ENCODE measurements at regions not wholly inside any gene's neighbourhood (a gene's known extent, or its start where the extent isn't known, plus 50 kb on each side); places are given as distances from the start of the nearest gene placed in this dataset.
A peak's percentile ranks its signal among the peaks of the same experiment; 100 is the strongest.
"Not testable (repeated sequence)": the region's sequence is repeated elsewhere in the genome, so short reads cannot be mapped to it uniquely, and the experiment has no call there.

DNA sequence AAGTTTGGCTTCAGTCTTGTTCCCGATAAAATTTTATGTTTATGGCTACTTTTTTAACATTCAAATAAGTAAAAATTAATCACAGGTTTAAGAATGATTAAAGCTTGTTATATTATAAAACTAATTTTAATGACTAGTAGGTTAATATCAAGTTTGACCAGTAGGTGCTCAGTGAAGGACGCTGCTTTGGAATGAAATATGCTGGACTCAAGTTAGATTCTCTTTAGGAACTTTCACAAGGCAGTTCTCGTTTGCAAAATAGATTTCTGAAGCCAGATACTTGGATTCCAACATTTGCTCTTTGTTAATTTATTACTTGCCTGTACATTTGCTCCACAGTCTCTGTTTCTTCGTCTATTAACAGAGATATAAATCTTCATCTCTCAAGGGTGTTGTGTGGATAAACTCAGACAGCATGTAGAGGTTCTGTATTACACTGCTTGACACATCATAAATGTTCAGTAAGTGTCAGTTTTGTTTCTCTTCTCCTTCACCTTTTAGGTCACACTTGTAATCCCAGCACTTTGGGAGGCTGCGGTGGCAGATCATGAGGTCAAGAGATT, 432.8 kb upstream of the CHRM3 start:
- no peaks in the 10 kb centered on the region for H3K36me3 ChIP-seq (ENCODE audit: control insufficient read depth, insufficient read depth, low read length)
- no peak overlapping the region for H3K27ac ChIP-seq (ENCODE audit: low read length)
- WGBS (ENCODE audit: insufficient coverage, low lambda C conversion rate): 87% methylated on average over 2 of the region's 5 CpGs
- DNase-seq: no peak
- H3K4me3 ChIP-seq (ENCODE audit: low read length): no peak overlapping the region
- H3K27me3 ChIP-seq (ENCODE audit: control insufficient read depth, insufficient read depth, low read length): no peaks in the 10 kb centered on the region
- H3K4me1 ChIP-seq (ENCODE audit: control insufficient read depth, insufficient read depth, low read length): no peaks in the 10 kb centered on the region
- H3K9me3 ChIP-seq (ENCODE audit: control insufficient read depth, low read depth, low read length): no peaks in the 10 kb centered on the region

- H3K36me3 ChIP-seq (ENCODE audit: control insufficient read depth, insufficient read depth, low read length): no peaks in the 10 kb centered on the region
- DNase-seq: peak in 1 of 2 donors; percentile 31
- H3K27ac ChIP-seq (ENCODE audit: low read length): no peak overlapping the region
- H3K9me3 ChIP-seq (ENCODE audit: control insufficient read depth, low read depth, low read length): no peaks in the 10 kb centered on the region
- no peaks in the 10 kb centered on the region for H3K4me1 ChIP-seq (ENCODE audit: control insufficient read depth, insufficient read depth, low read length)
- no peak overlapping the region for H3K4me3 ChIP-seq (ENCODE audit: low read length)
- 40% methylated on average over 3 of the region's 6 CpGs for WGBS (ENCODE audit: insufficient coverage, low lambda C conversion rate)
- H3K27me3 ChIP-seq (ENCODE audit: control insufficient read depth, insufficient read depth, low read length): no peaks in the 10 kb centered on the region
These were observed 434.6 kb upstream of the CHRM3 start for GRCh38 chr1:238951809-238952208.

DNA sequence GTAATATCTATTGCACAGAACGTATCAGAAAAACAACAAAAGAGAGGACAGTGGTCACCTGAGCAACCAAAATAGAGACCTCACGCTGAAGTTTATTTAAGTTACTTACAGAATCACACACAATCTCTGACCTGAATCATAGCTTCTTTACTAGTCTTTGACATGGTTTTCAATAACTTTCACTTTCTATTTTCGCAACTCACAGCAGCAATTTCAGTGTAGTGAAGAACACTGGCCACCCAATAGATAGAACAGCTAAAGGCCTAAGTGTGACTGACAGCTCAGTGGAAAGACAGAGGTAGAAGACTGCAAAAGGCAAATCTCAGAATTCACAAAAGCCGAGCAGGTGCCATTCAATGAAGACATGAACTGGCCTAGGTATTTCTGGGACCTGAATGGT, 435.6 kb upstream of the CHRM3 start:
- Histone ChIP-seq H3K36me3 (ENCODE audit: control insufficient read depth, insufficient read depth, low read length) (no peaks in the 10 kb centered on the region), H3K27me3 (ENCODE audit: control insufficient read depth, insufficient read depth, low read length) (no peaks in the 10 kb centered on the region), H3K4me3 (ENCODE audit: low read length) (no peak overlapping the region), H3K9me3 (ENCODE audit: control insufficient read depth, low read depth, low read length) (no peaks in the 10 kb centered on the region), H3K4me1 (ENCODE audit: control insufficient read depth, insufficient read depth, low read length) (no peaks in the 10 kb centered on the region), H3K27ac (ENCODE audit: low read length) (no peak overlapping the region)
- no CpG with 5 or more reads among the region's 4 CpGs for WGBS (ENCODE audit: insufficient coverage, low lambda C conversion rate)
- DNase-seq: peak in 1 of 2 donors; percentile 6

DNA sequence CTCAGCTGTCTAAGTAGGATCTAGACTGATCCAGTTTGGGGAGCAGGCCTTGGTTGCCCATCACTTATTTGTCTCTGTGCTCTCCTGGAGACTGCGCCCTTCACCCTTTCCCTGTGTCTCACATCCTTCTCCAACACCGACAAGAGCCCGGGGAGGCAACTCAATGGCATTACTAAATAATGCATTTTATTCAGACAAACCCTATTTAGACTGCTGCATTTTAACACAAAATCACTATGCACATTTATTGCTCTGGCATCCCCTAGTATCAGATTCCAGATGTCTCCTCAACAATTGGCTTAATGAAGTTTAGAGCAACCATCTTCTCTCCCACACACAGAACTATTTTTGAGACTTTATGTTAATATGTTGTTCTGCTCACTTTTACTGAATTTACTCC, 436.4 kb upstream of the CHRM3 start:
- H3K4me1 ChIP-seq (ENCODE audit: control insufficient read depth, insufficient read depth, low read length): no peaks in the 10 kb centered on the region
- H3K27ac ChIP-seq (ENCODE audit: low read length): no peak overlapping the region
- no peaks in the 10 kb centered on the region for H3K27me3 ChIP-seq (ENCODE audit: control insufficient read depth, insufficient read depth, low read length)
- H3K36me3 ChIP-seq (ENCODE audit: control insufficient read depth, insufficient read depth, low read length): no peaks in the 10 kb centered on the region
- WGBS (ENCODE audit: insufficient coverage, low lambda C conversion rate): 100% methylated on average over 1 of the region's 3 CpGs
- H3K9me3 ChIP-seq (ENCODE audit: control insufficient read depth, low read depth, low read length): no peaks in the 10 kb centered on the region
- DNase-seq: no peak
- H3K4me3 ChIP-seq (ENCODE audit: low read length): no peak overlapping the region

DNA sequence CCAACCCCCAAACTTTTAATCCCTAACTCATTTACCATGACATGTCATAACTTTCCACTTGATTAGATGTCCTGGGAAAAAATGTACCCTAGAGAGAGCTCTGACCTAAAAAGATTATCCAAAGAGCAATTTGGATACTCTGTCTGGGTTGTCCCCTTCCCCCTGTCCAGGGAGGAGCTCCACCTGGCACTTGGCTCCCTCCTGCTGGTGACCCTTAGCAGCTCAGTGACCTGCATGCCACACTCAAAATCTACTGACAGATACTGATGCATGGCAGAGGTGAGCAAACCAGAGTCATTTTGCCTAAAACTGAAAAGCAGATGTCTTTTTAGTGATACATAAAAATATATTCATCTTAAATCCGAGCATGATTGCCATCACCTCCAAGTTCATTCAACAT, 442.3 kb upstream of the CHRM3 start:
- Histone ChIP-seq H3K9me3 (ENCODE audit: control insufficient read depth, low read depth, low read length) (no peaks in the 10 kb centered on the region), H3K4me1 (ENCODE audit: control insufficient read depth, insufficient read depth, low read length) (no peaks in the 10 kb centered on the region), H3K27ac (ENCODE audit: low read length) (no peak overlapping the region), H3K4me3 (ENCODE audit: low read length) (no peak overlapping the region), H3K36me3 (ENCODE audit: control insufficient read depth, insufficient read depth, low read length) (no peaks in the 10 kb centered on the region), H3K27me3 (ENCODE audit: control insufficient read depth, insufficient read depth, low read length) (no peaks in the 10 kb centered on the region)
- DNase-seq: no peak
- WGBS (ENCODE audit: insufficient coverage, low lambda C conversion rate): no CpG with 5 or more reads among the region's 1 CpG

DNA sequence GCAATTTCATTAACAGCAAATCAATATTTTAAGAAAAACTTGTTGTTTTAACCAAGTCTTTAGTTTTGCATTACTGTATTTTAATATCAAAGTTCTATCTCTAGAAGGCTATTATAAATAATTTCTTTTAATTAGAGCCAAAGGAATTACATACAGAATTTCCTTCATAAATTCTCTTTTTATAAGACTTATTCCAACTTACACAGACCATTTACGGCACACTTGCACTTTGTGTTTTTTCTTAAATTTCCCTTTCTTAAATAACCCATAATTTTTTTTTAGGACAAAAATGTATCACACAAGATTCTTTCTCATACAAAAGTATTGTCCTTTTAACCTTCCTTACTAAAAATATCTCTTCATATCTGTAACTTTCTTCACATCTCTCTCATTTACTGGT, 458.5 kb upstream of the CHRM3 start:
- Histone ChIP-seq H3K27me3 (ENCODE audit: control insufficient read depth, insufficient read depth, low read length) (no peaks in the 10 kb centered on the region), H3K4me1 (ENCODE audit: control insufficient read depth, insufficient read depth, low read length) (no peaks in the 10 kb centered on the region), H3K9me3 (ENCODE audit: control insufficient read depth, low read depth, low read length) (no peaks in the 10 kb centered on the region), H3K4me3 (ENCODE audit: low read length) (no peak overlapping the region), H3K27ac (ENCODE audit: low read length) (no peak overlapping the region), H3K36me3 (ENCODE audit: control insufficient read depth, insufficient read depth, low read length) (no peaks in the 10 kb centered on the region)
- no peak for DNase-seq
- WGBS (ENCODE audit: insufficient coverage, low lambda C conversion rate): 100% methylated on average over 1 of the region's 1 CpG

GRCh38 chr1:238916828-238917227, 469.5 kb upstream of the CHRM3 start:
- 40% methylated on average over 1 of the region's 4 CpGs for WGBS (ENCODE audit: insufficient coverage, low lambda C conversion rate)
- Histone ChIP-seq H3K27ac (ENCODE audit: low read length) (no peak overlapping the region), H3K36me3 (ENCODE audit: control insufficient read depth, insufficient read depth, low read length) (no peaks in the 10 kb centered on the region)

GRCh38 chr1:238914346-238914745, 472.0 kb upstream of the CHRM3 start:
- no peaks in the 10 kb centered on the region for H3K36me3 ChIP-seq (ENCODE audit: control insufficient read depth, insufficient read depth, low read length)
- H3K27me3 ChIP-seq (ENCODE audit: control insufficient read depth, insufficient read depth, low read length): no peaks in the 10 kb centered on the region
- no peak for DNase-seq
- no peak overlapping the region for H3K27ac ChIP-seq (ENCODE audit: low read length)
- H3K4me3 ChIP-seq (ENCODE audit: low read length): no peak overlapping the region
- no peaks in the 10 kb centered on the region for H3K9me3 ChIP-seq (ENCODE audit: control insufficient read depth, low read depth, low read length)
- no peaks in the 10 kb centered on the region for H3K4me1 ChIP-seq (ENCODE audit: control insufficient read depth, insufficient read depth, low read length)
- 97% methylated on average over 1 of the region's 1 CpG for WGBS (ENCODE audit: insufficient coverage, low lambda C conversion rate)

More at GRCh38 chr1:238916828-238917227, 469.5 kb upstream of the CHRM3 start:
- Histone ChIP-seq H3K4me1 (ENCODE audit: control insufficient read depth, insufficient read depth, low read length) (no peaks in the 10 kb centered on the region), H3K27me3 (ENCODE audit: control insufficient read depth, insufficient read depth, low read length) (no peaks in the 10 kb centered on the region), H3K4me3 (ENCODE audit: low read length) (no peak overlapping the region), H3K9me3 (ENCODE audit: control insufficient read depth, low read depth, low read length) (no peaks in the 10 kb centered on the region)
- DNase-seq: no peak

GRCh38 chr1:238913210-238913609, 473.2 kb upstream of the CHRM3 start:
- no peaks in the 10 kb centered on the region for H3K9me3 ChIP-seq (ENCODE audit: control insufficient read depth, low read depth, low read length)
- no peak for DNase-seq
- H3K27me3 ChIP-seq (ENCODE audit: control insufficient read depth, insufficient read depth, low read length): no peaks in the 10 kb centered on the region
- H3K27ac ChIP-seq (ENCODE audit: low read length): no peak overlapping the region
- no peaks in the 10 kb centered on the region for H3K4me1 ChIP-seq (ENCODE audit: control insufficient read depth, insufficient read depth, low read length)
- no peaks in the 10 kb centered on the region for H3K36me3 ChIP-seq (ENCODE audit: control insufficient read depth, insufficient read depth, low read length)
- 85% methylated on average over 2 of the region's 2 CpGs for WGBS (ENCODE audit: insufficient coverage, low lambda C conversion rate)
- H3K4me3 ChIP-seq (ENCODE audit: low read length): no peak overlapping the region

DNA sequence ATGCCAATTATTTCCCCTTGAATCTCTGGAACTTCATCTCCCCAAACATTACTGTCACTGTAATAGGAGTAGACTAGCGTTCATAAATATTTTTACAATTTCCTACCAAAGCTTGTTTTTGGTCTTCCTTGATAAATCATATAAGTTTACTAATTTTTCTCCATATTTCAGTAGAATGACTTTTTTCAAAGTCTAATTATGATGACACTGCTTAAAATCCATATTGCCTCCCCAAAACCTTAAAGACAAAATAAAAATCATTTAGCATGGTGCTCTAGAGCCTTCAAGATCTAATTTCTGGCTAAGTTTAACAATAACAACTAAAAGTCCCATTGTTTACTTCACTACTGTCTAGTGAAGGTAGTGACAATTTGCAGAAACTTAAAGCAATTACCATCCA, 474.2 kb upstream of the CHRM3 start:
- WGBS (ENCODE audit: insufficient coverage, low lambda C conversion rate): no CpG with 5 or more reads among the region's 1 CpG
- Histone ChIP-seq H3K27ac (ENCODE audit: low read length) (no peak overlapping the region), H3K9me3 (ENCODE audit: control insufficient read depth, low read depth, low read length) (no peaks in the 10 kb centered on the region)

GRCh38 chr1:238902752-238903151, 483.6 kb upstream of the CHRM3 start:
- H3K36me3 ChIP-seq (ENCODE audit: control insufficient read depth, insufficient read depth, low read length); H3K9me3 ChIP-seq (ENCODE audit: control insufficient read depth, low read depth, low read length); DNase-seq; H3K4me1 ChIP-seq (ENCODE audit: control insufficient read depth, insufficient read depth, low read length); H3K27me3 ChIP-seq (ENCODE audit: control insufficient read depth, insufficient read depth, low read length); H3K27ac ChIP-seq (ENCODE audit: low read length); H3K4me3 ChIP-seq (ENCODE audit: low read length): not testable (repeated sequence)
- 71% methylated on average over 1 of the region's 8 CpGs for WGBS (ENCODE audit: insufficient coverage, low lambda C conversion rate)

More for the DNA sequence above, 474.2 kb upstream of the CHRM3 start:
- no peak overlapping the region for H3K4me3 ChIP-seq (ENCODE audit: low read length)
- H3K36me3 ChIP-seq (ENCODE audit: control insufficient read depth, insufficient read depth, low read length): no peaks in the 10 kb centered on the region
- DNase-seq: no peak
- H3K4me1 ChIP-seq (ENCODE audit: control insufficient read depth, insufficient read depth, low read length): no peaks in the 10 kb centered on the region
- no peaks in the 10 kb centered on the region for H3K27me3 ChIP-seq (ENCODE audit: control insufficient read depth, insufficient read depth, low read length)
